ENCODE measurements at regions not wholly inside any gene's neighbourhood (a gene's known extent, or its start where the extent isn't known, plus 50 kb on each side); places are given as distances from the start of the nearest gene placed in this dataset.
"Not testable (repeated sequence)": the region's sequence is repeated elsewhere in the genome, so short reads cannot be mapped to it uniquely, and the experiment has no call there.

GRCh38 chrX:44674906-44675305 lies 132.2 kb upstream of the FUNDC1 start:
- DNase-seq (ENCODE audit: low spot score), result no peak

- DNase-seq (ENCODE audit: low spot score), result no peak
These were observed 127.0 kb upstream of the FUNDC1 start for GRCh38 chrX:44669626-44670025.

GRCh38 chrX:44667771-44668170 lies 125.1 kb upstream of the FUNDC1 start:
- DNase-seq (ENCODE audit: low spot score), result no peak

GRCh38 chrX:44657718-44658246 lies 115.1 kb upstream of the FUNDC1 start:
- not testable (repeated sequence) for DNase-seq (ENCODE audit: low spot score)

GRCh38 chrX:44651358-44651757 lies 108.7 kb upstream of the FUNDC1 start:
- no peak for DNase-seq (ENCODE audit: low spot score)

GRCh38 chrX:44643723-44644122 lies 101.1 kb upstream of the FUNDC1 start:
- no peak for DNase-seq (ENCODE audit: low spot score)

GRCh38 chrX:44637282-44637681 lies 94.6 kb upstream of the FUNDC1 start:
- no peak for DNase-seq (ENCODE audit: low spot score)

GRCh38 chrX:44621078-44621477 lies 78.4 kb upstream of the FUNDC1 start:
- no peak for DNase-seq (ENCODE audit: low spot score)

GRCh38 chrX:44619039-44619438 lies 76.4 kb upstream of the FUNDC1 start:
- DNase-seq (ENCODE audit: low spot score), result no peak

- DNase-seq (ENCODE audit: low spot score), result no peak
These were observed 53.6 kb upstream of the FUNDC1 start for GRCh38 chrX:44596277-44596676.

Measured in GM03348 (cell line).